K562 (cell line): ENCODE measurements at regions not wholly inside any gene's neighbourhood (a gene's known extent, or its start where the extent isn't known, plus 50 kb on each side); places are given as distances from the start of the nearest gene placed in this dataset.

Experiments
- ATAC-seq: fragments of 200-7000 bp; cut with Tn5 transposase; 3 replicates; pipeline ENCODE4 v1.9.1; 2020; ENCODE audit warnings: moderate library complexity
- BruUV-seq: library from RNA; stranded (reverse); fragments of 400-500 nt; replicated peaks from 2 replicates; lab custom pipeline; 2021; lab: Mats Ljungman, UMichigan
- CTCF ChIA-PET: fragments of 300-600 bp; formaldehyde crosslinking; extraction: SDS; loops from one replicate; lab custom pipeline; 2021; ENCODE audit warnings: low intra/inter-chr PET ratio; lab: Yijun Ruan, JAX
- POLR2A ChIA-PET: fragments of 300-600, 350-650 bp; sonication (Branson Sonifier 250); formaldehyde crosslinking; extraction: SDS; loops from one replicate; lab custom pipeline; 2021; ENCODE audit warnings: antibody characterized with exemption, inconsistent platforms; lab: Yijun Ruan, JAX
- DNase-seq, 4 experiments: peaks; one replicate each; pipeline versions ENCODE4 v3.0.0 to v3.0.0-alpha.2; 2011 to 2018; ENCODE audit warnings: low spot score in 3 of 4, mixed read lengths in 3 of 4; ENCODE audit errors: extremely low read depth in 1 of 4
- FAIRE-seq: peaks from 2 replicates; lab custom pipeline; 2011; peaks lifted over from hg19 to GRCh38; lab: Jason Lieb, UNC
- H2AFZ ChIP-seq: 2 replicates; pipeline ENCODE4 v1.6.0; 2011; ENCODE audit warnings: low read depth, low read length, control low read depth, inconsistent platforms
- H3K27ac ChIP-seq: fragments of 200-600 bp; 3 replicates; pipeline ENCODE4 v1.8.0; 2011; ENCODE audit warnings: low read depth, mild to moderate bottlenecking, control low read depth, inconsistent platforms, low read length, moderate library complexity, mixed read lengths; ENCODE audit errors: extremely low read depth
- H3K27me3 ChIP-seq, 2 experiments: fragments of 300-600 bp in 1 of 2; 2 replicates in 1 of 2; 3 replicates in 1 of 2; pipeline versions ENCODE4 v1.6.0 to v1.8.0; 2011; ENCODE audit warnings: inconsistent platforms in 2 of 2, low read length in 2 of 2, mild to moderate bottlenecking in 1 of 2, mixed read lengths in 1 of 2, moderate library complexity in 1 of 2; ENCODE audit not compliant: control insufficient read depth in 2 of 2, insufficient read depth in 2 of 2
- H3K36me3 ChIP-seq: fragments of 300-600 bp; 3 replicates; pipeline ENCODE4 v1.8.0; 2011; ENCODE audit warnings: mild to moderate bottlenecking, low read length, inconsistent platforms; ENCODE audit not compliant: control insufficient read depth, insufficient read depth
- H3K4me1 ChIP-seq, 2 experiments: fragments of 200-600 bp in 1 of 2; replicated peaks in 1 of 2; 2 replicates in 1 of 2; 3 replicates in 1 of 2; pipeline versions ENCODE4 v1.5.1 to v1.8.0; 2011; ENCODE audit warnings: inconsistent platforms in 2 of 2, low read length in 2 of 2, mild to moderate bottlenecking in 1 of 2, mixed read lengths in 1 of 2, moderate library complexity in 1 of 2; ENCODE audit not compliant: control insufficient read depth in 2 of 2, insufficient read depth in 2 of 2
- H3K4me2 ChIP-seq: 2 replicates; pipeline ENCODE4 v1.6.1; 2011; ENCODE audit warnings: low read length, control low read depth, inconsistent platforms, mixed read lengths; ENCODE audit not compliant: insufficient read depth
- H3K4me3 ChIP-seq: fragments of 200-600 bp; sonication (generic), shearing (Covaris generic); 2 replicates; pipeline ENCODE4 v1.5.1; 2016; ENCODE audit warnings: control low read depth, inconsistent platforms
- H3K79me2 ChIP-seq: fragments of 200-600 bp; 3 replicates; pipeline ENCODE4 v1.8.0; 2011; ENCODE audit warnings: low read length, inconsistent platforms; ENCODE audit not compliant: control insufficient read depth, insufficient read depth
- H3K9ac ChIP-seq, 2 experiments: 2 replicates each; pipeline versions ENCODE4 v1.6.0 to v1.6.1; 2011; ENCODE audit warnings: low read depth in 2 of 2, low read length in 2 of 2, control low read depth in 1 of 2, inconsistent platforms in 1 of 2, mild to moderate bottlenecking in 1 of 2, mixed read lengths in 1 of 2; ENCODE audit not compliant: insufficient read depth in 1 of 2
- H3K9me1 ChIP-seq: one replicate; pipeline ENCODE4 v1.6.0; 2011; ENCODE audit warnings: inconsistent platforms, mild to moderate bottlenecking, low read length, moderate library complexity; ENCODE audit not compliant: control insufficient read depth, insufficient read depth
- H3K9me3 ChIP-seq: replicated peaks from 2 replicates; pipeline ENCODE4 v1.5.1; 2011; ENCODE audit warnings: low read depth, low read length, inconsistent platforms; ENCODE audit not compliant: control insufficient read depth, insufficient read depth
- H4K20me1 ChIP-seq: replicated peaks from 2 replicates; pipeline ENCODE4 v1.6.1; 2011; ENCODE audit warnings: low read length, inconsistent platforms, mixed read lengths; ENCODE audit not compliant: control insufficient read depth, insufficient read depth
- ARID3A ChIP-seq: IDR thresholded peaks from 2 replicates; pipeline ENCODE4 v1.6.1; 2012; ENCODE audit warnings: low read depth, low read length, improper control_type of control experiment, borderline replicate concordance
- BCL6 ChIP-seq: fragments of 250-450 bp; sonication (Bioruptor Pico); IDR thresholded peaks from 2 replicates; pipeline ENCODE4 v1.4.0; 2020
- CBX5 ChIP-seq: IDR thresholded peaks from 2 replicates; pipeline ENCODE4 v1.6.1; 2014; ENCODE audit warnings: low read depth, borderline replicate concordance
- CBX8 ChIP-seq: fragments of 200-600 bp; sonication (generic); IDR thresholded peaks from 2 replicates; pipeline ENCODE4 v1.6.1; 2012; ENCODE audit warnings: borderline replicate concordance, mixed run types, low read depth, mild to moderate bottlenecking, moderate library complexity, mixed read lengths, low read length, control low read depth, inconsistent platforms; ENCODE audit not compliant: poor library complexity, severe bottlenecking; ENCODE audit errors: extremely low read depth
- CEBPG ChIP-seq, 3 experiments: fragments of 200-800 bp in 1 of 3; sonication (Bioruptor generic) in 1 of 3; sonication (generic) in 1 of 3; formaldehyde crosslinking in 1 of 3; IDR thresholded peaks in 2 of 3; conservative IDR thresholded peaks in 1 of 3; 2 replicates each; pipeline versions ENCODE4 v1.6.1 to v1.8.0; 2016 to 2022; ENCODE audit warnings: missing compliant biosample characterization in 2 of 3, missing genetic modification characterization in 2 of 3, mild to moderate bottlenecking in 1 of 3, missing genetic modification reagents in 1 of 3
- ETS2 ChIP-seq: IDR thresholded peaks from 2 replicates; pipeline ENCODE4 v1.6.1; 2016; ENCODE audit warnings: borderline replicate concordance, missing genetic modification characterization, mild to moderate bottlenecking, moderate library complexity, missing compliant biosample characterization; ENCODE audit not compliant: poor library complexity, severe bottlenecking
- HDAC1 ChIP-seq, 2 experiments: fragments of 450-650 bp; IDR thresholded peaks; 2 replicates each; pipeline ENCODE4 v1.6.1; 2016 to 2017; ENCODE audit warnings: inconsistent platforms in 1 of 2, mild to moderate bottlenecking in 1 of 2, moderate library complexity in 1 of 2
- KAT7 ChIP-seq: sonication (generic); formaldehyde crosslinking; IDR thresholded peaks from 2 replicates; pipeline ENCODE4 v1.8.0; 2022; ENCODE audit warnings: missing genetic modification reagents, mild to moderate bottlenecking, borderline replicate concordance
- KDM4B ChIP-seq, 2 experiments: fragments of 450-650 bp in 1 of 2; sonication (generic) in 1 of 2; IDR thresholded peaks; 2 replicates each; pipeline ENCODE4 v1.6.1; 2016 to 2017; ENCODE audit warnings: borderline replicate concordance in 2 of 2, antibody characterized with exemption in 1 of 2, low read depth in 1 of 2, mild to moderate bottlenecking in 1 of 2
- STAT5A ChIP-seq: IDR thresholded peaks from 2 replicates; pipeline ENCODE4 v1.6.1; 2012; ENCODE audit warnings: low read length, inconsistent platforms, borderline replicate concordance
- TRIM24 ChIP-seq, 2 experiments: fragments of 450-650 bp; IDR thresholded peaks; 2 replicates each; pipeline ENCODE4 v1.6.1; 2016
- ZNF174 ChIP-seq: fragments of 250-450 bp; sonication (Bioruptor Pico); IDR thresholded peaks from 2 replicates; pipeline ENCODE4 v1.4.0; 2020; ENCODE audit warnings: mild to moderate bottlenecking
- ZNF197 ChIP-seq: fragments of 200-800 bp; sonication (Bioruptor generic); IDR thresholded peaks from 2 replicates; pipeline ENCODE4 v1.6.1; 2016; ENCODE audit warnings: low read depth, missing genetic modification characterization, missing compliant biosample characterization
- ZNF282 ChIP-seq: sonication (generic); formaldehyde crosslinking; IDR thresholded peaks from 2 replicates; pipeline ENCODE4 v1.8.1; 2023; ENCODE audit warnings: missing genetic modification reagents
- ZNF507 ChIP-seq: conservative IDR thresholded peaks from 2 replicates; pipeline ENCODE4 v1.6.1; 2017; ENCODE audit warnings: missing genetic modification characterization, missing compliant biosample characterization
- ZNF512 ChIP-seq: IDR thresholded peaks from 2 replicates; pipeline ENCODE4 v1.6.1; 2016; ENCODE audit warnings: missing genetic modification characterization, missing compliant biosample characterization
- WGBS: fragments of 100-300 bp; shearing (Covaris generic); methylation state at CpG from one replicate; pipeline ENCODE4 v1.1.6; 2016; ENCODE audit warnings: low coverage, mixed read lengths; ENCODE audit not compliant: insufficient coverage; ENCODE audit errors: missing lambda C conversion rate; 5-methylcytosine and 5-hydroxymethylcytosine counted together
- in situ Hi-C: fragments of 300-500 bp; cut with MboI; formaldehyde crosslinking; loops from 4 replicates; pipeline ENCODE4 v1.15.0; 2018; ENCODE audit warnings: inconsistent platforms, mixed read lengths
- intact Hi-C: fragments of 100-400 bp; cut with micrococcal nuclease; formaldehyde crosslinking; loops from 2 replicates; pipeline ENCODE4 v1.14.2; 2022

- TF ChIP-seq ETS2, result no peak
- TF ChIP-seq ZNF507, result no peak
These were observed 104.2 kb downstream of the FASLG start (continued) for GRCh38 chr1:172763057-172763456.

- Histone ChIP-seq H3K9ac (no peak overlapping the region), H3K27ac (no peak overlapping the region), H2AFZ (no peak overlapping the region), H3K9me1 (no peaks in the 10 kb centered on the region), H3K4me3 (no peak overlapping the region), H3K79me2 (no peaks in the 10 kb centered on the region), H3K36me3 (no peaks in the 10 kb centered on the region), H4K20me1 (no peaks in the 10 kb centered on the region), H3K4me1 (no peaks in the 10 kb centered on the region; a peak in 1 of 5 replicates), H3K9me3 (no peaks in the 10 kb centered on the region), H3K4me2 (no peak overlapping the region), H3K27me3 (no peaks in the 10 kb centered on the region)
- DNase-seq (no peak), FAIRE-seq (no peak), ATAC-seq (no peak)
- no TSS peak for BruUV-seq
- TF ChIP-seq ZNF197 (CRISPR knock-in tag) (no peak), STAT5A (no peak), ARID3A (no peak), BCL6 (no peak), TRIM24 (IDR thresholded peaks at IDR 0.05) (no peak), KAT7 (no peak), CEBPG (CRISPR knock-in tag; IDR thresholded peaks at IDR 0.05) (no peak), CEBPG (tag; conservative IDR thresholded peaks at IDR 0.05 in 1 of 2, IDR thresholded peaks at IDR 0.05 in 1 of 2) (no peak), KDM4B (IDR thresholded peaks at IDR 0.05; ENCODE audit: borderline replicate concordance in 2 of 2, low read depth in 1 of 2) (no peak), ZNF174 (CRISPR knock-in tag) (no peak), HDAC1 (IDR thresholded peaks at IDR 0.05) (no peak), ZNF512 (tag) (no peak), CBX5 (no peak), CBX8 (no peak), ZNF282 (no peak)
- ChIA-PET POLR2A (no interaction called here), CTCF (no interaction called here)
- in situ Hi-C loops (no loop called here), intact Hi-C loops (no loop called here)
- WGBS, result 0% methylated on average over 3 of the region's 3 CpGs
These were observed 105.5 kb downstream of the FASLG start for GRCh38 chr1:172764378-172764777.
